HEK293T (cell line): ENCODE measurements at regions not wholly inside any gene's neighbourhood (a gene's known extent, or its start where the extent isn't known, plus 50 kb on each side); places are given as distances from the start of the nearest gene placed in this dataset.

Experiments
- ARNT ChIP-seq: fragments of 450-650 bp; IDR thresholded peaks from 2 replicates; pipeline ENCODE4 v1.6.1; 2017; ENCODE audit warnings: mild to moderate bottlenecking
- BHLHE40 ChIP-seq: fragments of 450-650 bp; IDR thresholded peaks from 2 replicates; pipeline ENCODE4 v1.6.1; 2016; ENCODE audit warnings: mild to moderate bottlenecking, moderate library complexity, borderline replicate concordance
- CTBP1 ChIP-seq: fragments of 450-650 bp; IDR thresholded peaks from 2 replicates; pipeline ENCODE4 v1.6.1; 2016; ENCODE audit warnings: borderline replicate concordance
- ELF4 ChIP-seq: fragments of 450-650 bp; IDR thresholded peaks from 2 replicates; pipeline ENCODE4 v1.6.1; 2017; ENCODE audit warnings: antibody characterized with exemption
- FOXK2 ChIP-seq: fragments of 450-650 bp; IDR thresholded peaks from 2 replicates; pipeline ENCODE4 v1.6.1; 2016; ENCODE audit warnings: mild to moderate bottlenecking
- FOXM1 ChIP-seq: fragments of 450-650 bp; IDR thresholded peaks from 2 replicates; pipeline ENCODE4 v1.6.1; 2017; ENCODE audit warnings: mild to moderate bottlenecking, borderline replicate concordance
- L3MBTL2 ChIP-seq: fragments of 450-650 bp; conservative IDR thresholded peaks from 2 replicates; pipeline ENCODE4 v1.6.1; 2016; ENCODE audit warnings: mild to moderate bottlenecking
- LEF1 ChIP-seq: fragments of 450-650 bp; IDR thresholded peaks from 2 replicates; pipeline ENCODE4 v1.6.1; 2017; ENCODE audit warnings: mild to moderate bottlenecking, borderline replicate concordance
- NFRKB ChIP-seq: fragments of 450-650 bp; IDR thresholded peaks from 2 replicates; pipeline ENCODE4 v1.6.1; 2016; ENCODE audit warnings: mild to moderate bottlenecking, moderate library complexity
- SUZ12 ChIP-seq: fragments of 450-650 bp; IDR thresholded peaks from 2 replicates; pipeline ENCODE4 v1.6.1; 2016; ENCODE audit warnings: mild to moderate bottlenecking
- TARDBP ChIP-seq: fragments of 450-650 bp; IDR thresholded peaks from 2 replicates; pipeline ENCODE4 v1.6.1; 2016
- ZNF384 ChIP-seq: fragments of 450-650 bp; IDR thresholded peaks from 2 replicates; pipeline ENCODE4 v1.6.1; 2016

- no peak for TF ChIP-seq FOXM1
- no peak for TF ChIP-seq BHLHE40
- no peak for TF ChIP-seq FOXK2
- TF ChIP-seq SUZ12 = no peak
- no peak for TF ChIP-seq ELF4
- TF ChIP-seq NFRKB = no peak
- TF ChIP-seq ZNF384 = no peak
- TF ChIP-seq LEF1 = no peak
- no peak for TF ChIP-seq ARNT
- no peak for TF ChIP-seq CTBP1
- no peak for TF ChIP-seq TARDBP
- TF ChIP-seq L3MBTL2 = no peak
These were observed 196.2 kb upstream of the RAI14 start for GRCh38 chr5:34459908-34460307.
